ENCODE measurements at regions not wholly inside any gene's neighbourhood (a gene's known extent, or its start where the extent isn't known, plus 50 kb on each side); places are given as distances from the start of the nearest gene placed in this dataset.

DNA sequence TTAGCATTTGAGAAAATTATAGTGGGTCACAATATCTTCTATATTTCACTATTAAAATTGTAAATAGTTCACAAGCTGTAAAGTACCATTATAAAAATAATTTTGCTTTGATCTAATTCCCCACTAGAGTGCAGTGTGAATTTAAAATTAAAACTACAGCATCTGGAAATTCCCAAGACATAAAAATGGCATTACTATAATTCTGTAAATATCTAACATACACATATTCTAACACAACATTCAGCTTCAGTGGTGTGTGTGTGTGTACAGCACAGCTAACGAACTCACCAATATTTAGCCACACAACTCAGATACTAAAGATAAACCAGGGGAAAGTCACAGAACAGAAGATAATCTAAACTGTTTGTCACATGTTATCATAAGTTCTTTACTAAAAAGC lies 424.9 kb upstream of the ZNF385D start:
- no peak overlapping the region for H3K27ac ChIP-seq (ENCODE audit: low read length)
- no CpG with 5 or more reads among the region's 1 CpG for WGBS (ENCODE audit: insufficient coverage, insufficient read length)
- no peak overlapping the region for H3K4me3 ChIP-seq (ENCODE audit: low read length)
- H3K9me3 ChIP-seq (ENCODE audit: control insufficient read depth, insufficient read depth, low read length), result no peaks in the 10 kb centered on the region
- H3K36me3 ChIP-seq (ENCODE audit: control insufficient read depth, insufficient read depth, low read length), result no peaks in the 10 kb centered on the region
- no peak for DNase-seq (ENCODE audit: low read depth, low spot score)
- no peaks in the 10 kb centered on the region for H3K4me1 ChIP-seq (ENCODE audit: control insufficient read depth, insufficient read depth, low read length)
- H3K27me3 ChIP-seq (ENCODE audit: control insufficient read depth, insufficient read depth, low read length), result no peaks in the 10 kb centered on the region

DNA sequence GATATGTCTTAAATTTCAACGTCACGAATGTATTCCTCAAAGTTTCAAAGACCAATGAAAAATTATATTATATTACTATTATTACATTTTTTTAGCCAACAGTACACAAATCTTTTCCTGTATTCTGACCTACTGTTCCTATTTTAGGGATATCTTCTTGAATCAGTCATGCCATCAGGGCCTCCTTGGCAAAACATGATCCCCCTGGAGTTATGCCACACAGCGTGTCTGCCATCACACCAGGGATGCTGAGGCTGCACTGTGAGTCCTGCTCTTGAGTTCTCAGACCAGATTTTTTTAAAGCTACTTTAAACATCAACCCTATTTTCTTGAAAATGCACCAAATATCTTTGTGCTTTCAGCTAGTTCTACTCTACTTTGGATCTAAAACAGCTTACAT lies 425.9 kb upstream of the ZNF385D start:
- no CpG with 5 or more reads among the region's 3 CpGs for WGBS (ENCODE audit: insufficient coverage, insufficient read length)
- H3K4me3 ChIP-seq (ENCODE audit: low read length), result no peak overlapping the region
- H3K36me3 ChIP-seq (ENCODE audit: control insufficient read depth, insufficient read depth, low read length), result no peaks in the 10 kb centered on the region
- H3K9me3 ChIP-seq (ENCODE audit: control insufficient read depth, insufficient read depth, low read length), result no peaks in the 10 kb centered on the region
- no peaks in the 10 kb centered on the region for H3K4me1 ChIP-seq (ENCODE audit: control insufficient read depth, insufficient read depth, low read length)
- DNase-seq (ENCODE audit: low read depth, low spot score), result no peak
- no peaks in the 10 kb centered on the region for H3K27me3 ChIP-seq (ENCODE audit: control insufficient read depth, insufficient read depth, low read length)
- H3K27ac ChIP-seq (ENCODE audit: low read length), result no peak overlapping the region

DNA sequence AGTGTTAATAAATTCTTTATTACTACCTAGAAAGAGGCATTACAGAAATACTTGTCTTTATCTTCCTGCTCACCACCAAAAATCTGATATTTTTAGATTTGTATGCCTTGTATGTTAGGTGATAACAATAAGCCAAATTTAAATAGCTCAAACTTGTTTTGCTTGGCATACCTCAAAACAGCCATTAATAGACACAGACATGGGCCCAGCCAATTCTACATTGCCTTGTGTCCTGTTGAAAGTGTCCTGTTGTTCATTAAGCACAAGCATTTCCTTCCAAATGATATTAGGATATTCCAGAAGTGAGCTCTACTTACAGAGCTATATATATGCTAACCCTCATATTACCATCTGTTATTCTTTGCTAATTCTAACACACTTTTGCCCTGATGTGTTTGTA lies 438.6 kb upstream of the ZNF385D start:
- no peak overlapping the region for H3K27ac ChIP-seq (ENCODE audit: low read length)
- no peaks in the 10 kb centered on the region for H3K36me3 ChIP-seq (ENCODE audit: control insufficient read depth, insufficient read depth, low read length)
- no peaks in the 10 kb centered on the region for H3K27me3 ChIP-seq (ENCODE audit: control insufficient read depth, insufficient read depth, low read length)
- no peak for DNase-seq (ENCODE audit: low read depth, low spot score)
- H3K4me3 ChIP-seq (ENCODE audit: low read length), result no peak overlapping the region
- H3K4me1 ChIP-seq (ENCODE audit: control insufficient read depth, insufficient read depth, low read length), result no peaks in the 10 kb centered on the region
- H3K9me3 ChIP-seq (ENCODE audit: control insufficient read depth, insufficient read depth, low read length), result no peaks in the 10 kb centered on the region

DNA sequence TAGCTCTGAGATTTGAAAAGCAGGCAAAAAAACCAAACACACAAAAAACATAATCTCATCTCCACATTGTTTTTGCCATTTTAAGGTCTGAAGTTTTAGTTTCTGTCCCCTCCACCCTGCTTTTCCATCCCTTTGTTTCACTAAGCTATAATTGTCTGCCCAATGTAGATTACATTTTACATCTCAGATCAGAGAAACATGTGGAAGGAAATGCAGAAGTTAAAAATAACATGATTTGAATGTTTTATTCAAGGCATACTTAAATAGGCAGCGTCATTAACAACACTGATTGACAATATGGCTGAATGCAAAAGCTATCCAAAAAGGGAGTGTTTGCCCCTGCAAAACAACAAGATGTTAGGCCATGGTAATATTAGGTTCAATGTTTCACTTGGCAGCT lies 448.1 kb upstream of the ZNF385D start:
- Histone ChIP-seq H3K4me3 (ENCODE audit: low read length) (no peak overlapping the region), H3K27ac (ENCODE audit: low read length) (no peak overlapping the region), H3K36me3 (ENCODE audit: control insufficient read depth, insufficient read depth, low read length) (no peaks in the 10 kb centered on the region), H3K27me3 (ENCODE audit: control insufficient read depth, insufficient read depth, low read length) (no peaks in the 10 kb centered on the region), H3K4me1 (ENCODE audit: control insufficient read depth, insufficient read depth, low read length) (no peaks in the 10 kb centered on the region), H3K9me3 (ENCODE audit: control insufficient read depth, insufficient read depth, low read length) (no peaks in the 10 kb centered on the region)
- WGBS (ENCODE audit: insufficient coverage, insufficient read length), result no CpG with 5 or more reads among the region's 1 CpG
- DNase-seq (ENCODE audit: low read depth, low spot score), result no peak

DNA sequence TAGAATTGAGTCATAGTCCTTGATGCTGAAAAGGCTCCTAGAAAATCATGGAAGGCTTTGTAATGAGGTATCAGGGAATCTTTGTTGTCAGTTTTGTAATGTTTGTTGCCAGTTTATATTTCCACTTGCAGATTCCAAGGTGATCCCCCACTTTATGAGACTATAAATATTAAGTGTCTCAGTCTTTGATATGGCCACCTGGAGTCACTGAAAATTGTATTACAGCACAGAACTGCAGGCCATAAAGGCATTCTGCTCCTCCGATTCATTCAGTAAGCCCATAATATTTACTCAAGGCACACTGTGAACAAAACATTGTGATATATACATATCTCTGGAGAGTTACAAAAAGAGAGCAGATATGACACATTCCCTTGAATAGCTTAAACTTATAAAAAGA lies 457.8 kb upstream of the ZNF385D start:
- DNase-seq (ENCODE audit: low read depth, low spot score), result no peak
- H3K4me1 ChIP-seq (ENCODE audit: control insufficient read depth, insufficient read depth, low read length), result no peaks in the 10 kb centered on the region
- H3K4me3 ChIP-seq (ENCODE audit: low read length), result no peak overlapping the region
- H3K27ac ChIP-seq (ENCODE audit: low read length), result no peak overlapping the region
- no peaks in the 10 kb centered on the region for H3K9me3 ChIP-seq (ENCODE audit: control insufficient read depth, insufficient read depth, low read length)
- no peaks in the 10 kb centered on the region for H3K27me3 ChIP-seq (ENCODE audit: control insufficient read depth, insufficient read depth, low read length)
- no peaks in the 10 kb centered on the region for H3K36me3 ChIP-seq (ENCODE audit: control insufficient read depth, insufficient read depth, low read length)
- WGBS (ENCODE audit: insufficient coverage, insufficient read length), result no CpG with 5 or more reads among the region's 1 CpG

DNA sequence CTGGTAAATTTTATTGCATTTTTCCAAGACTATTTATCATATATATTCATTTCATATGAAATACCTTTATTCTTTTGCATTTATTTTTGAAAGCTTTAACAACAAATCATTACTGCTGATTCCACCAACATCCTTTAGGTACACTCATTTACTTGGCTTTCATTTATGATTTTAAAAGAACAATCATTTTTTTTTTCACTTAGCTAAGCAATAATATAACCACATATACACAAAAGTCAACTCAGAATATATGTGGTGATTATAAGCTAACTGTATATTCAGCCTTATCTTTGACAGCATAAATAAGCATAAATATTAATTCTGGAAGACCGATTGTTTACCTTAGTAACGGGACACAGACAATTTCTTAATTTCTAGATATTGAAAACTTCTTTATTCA lies 458.6 kb upstream of the ZNF385D start:
- Histone ChIP-seq H3K27ac (ENCODE audit: low read length) (no peak overlapping the region), H3K4me3 (ENCODE audit: low read length) (no peak overlapping the region), H3K27me3 (ENCODE audit: control insufficient read depth, insufficient read depth, low read length) (no peaks in the 10 kb centered on the region), H3K4me1 (ENCODE audit: control insufficient read depth, insufficient read depth, low read length) (no peaks in the 10 kb centered on the region), H3K9me3 (ENCODE audit: control insufficient read depth, insufficient read depth, low read length) (no peaks in the 10 kb centered on the region), H3K36me3 (ENCODE audit: control insufficient read depth, insufficient read depth, low read length) (no peaks in the 10 kb centered on the region)
- DNase-seq (ENCODE audit: low read depth, low spot score), result no peak
- no CpG with 5 or more reads among the region's 2 CpGs for WGBS (ENCODE audit: insufficient coverage, insufficient read length)

DNA sequence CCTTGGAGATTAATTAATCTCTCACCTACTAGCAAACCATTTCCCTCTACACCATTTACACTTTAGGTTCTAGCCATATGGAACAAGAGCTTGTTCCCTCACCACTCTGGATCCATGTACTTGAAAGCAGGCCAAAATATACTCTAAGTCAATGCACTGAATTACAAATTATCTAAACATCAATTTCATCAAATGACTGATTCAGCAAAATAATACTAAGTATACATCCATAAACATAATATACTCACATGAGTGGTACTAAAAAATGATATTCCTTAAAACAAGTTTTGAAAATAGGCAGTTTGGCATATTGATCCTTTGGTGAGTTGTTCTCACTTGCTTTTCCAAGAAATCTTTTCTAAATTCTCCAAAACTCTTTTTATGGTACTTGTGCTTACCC lies 459.7 kb upstream of the ZNF385D start:
- Histone ChIP-seq H3K9me3 (ENCODE audit: control insufficient read depth, insufficient read depth, low read length) (no peaks in the 10 kb centered on the region), H3K36me3 (ENCODE audit: control insufficient read depth, insufficient read depth, low read length) (no peaks in the 10 kb centered on the region), H3K4me3 (ENCODE audit: low read length) (no peak overlapping the region), H3K27me3 (ENCODE audit: control insufficient read depth, insufficient read depth, low read length) (no peaks in the 10 kb centered on the region), H3K4me1 (ENCODE audit: control insufficient read depth, insufficient read depth, low read length) (no peaks in the 10 kb centered on the region), H3K27ac (ENCODE audit: low read length) (no peak overlapping the region)
- no peak for DNase-seq (ENCODE audit: low read depth, low spot score)

DNA sequence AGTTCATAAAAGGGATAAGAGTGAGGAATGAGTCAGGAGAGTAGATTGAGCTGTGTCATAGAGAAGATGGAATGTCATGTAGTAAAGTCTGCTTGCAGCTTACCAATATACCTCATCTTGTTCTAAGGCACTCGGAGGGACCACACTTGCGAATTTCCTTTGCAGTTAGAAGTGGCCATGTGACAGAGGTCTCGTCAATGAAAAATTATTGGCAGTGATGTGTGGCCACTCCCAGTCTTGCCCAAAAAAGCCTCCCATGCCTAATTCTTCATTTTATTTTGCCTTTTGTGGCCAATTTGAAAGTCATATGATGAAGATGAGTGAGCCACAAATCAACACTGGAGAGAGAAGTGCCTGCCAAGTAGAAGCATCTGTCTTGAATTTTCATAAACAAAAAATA lies 465.6 kb upstream of the ZNF385D start:
- no peak overlapping the region for H3K27ac ChIP-seq (ENCODE audit: low read length)
- no peaks in the 10 kb centered on the region for H3K36me3 ChIP-seq (ENCODE audit: control insufficient read depth, insufficient read depth, low read length)
- no peak for DNase-seq (ENCODE audit: low read depth, low spot score)
- no peak overlapping the region for H3K4me3 ChIP-seq (ENCODE audit: low read length)
- H3K9me3 ChIP-seq (ENCODE audit: control insufficient read depth, insufficient read depth, low read length), result no peaks in the 10 kb centered on the region
- H3K4me1 ChIP-seq (ENCODE audit: control insufficient read depth, insufficient read depth, low read length), result no peaks in the 10 kb centered on the region
- no CpG with 5 or more reads among the region's 3 CpGs for WGBS (ENCODE audit: insufficient coverage, insufficient read length)
- no peaks in the 10 kb centered on the region for H3K27me3 ChIP-seq (ENCODE audit: control insufficient read depth, insufficient read depth, low read length)

DNA sequence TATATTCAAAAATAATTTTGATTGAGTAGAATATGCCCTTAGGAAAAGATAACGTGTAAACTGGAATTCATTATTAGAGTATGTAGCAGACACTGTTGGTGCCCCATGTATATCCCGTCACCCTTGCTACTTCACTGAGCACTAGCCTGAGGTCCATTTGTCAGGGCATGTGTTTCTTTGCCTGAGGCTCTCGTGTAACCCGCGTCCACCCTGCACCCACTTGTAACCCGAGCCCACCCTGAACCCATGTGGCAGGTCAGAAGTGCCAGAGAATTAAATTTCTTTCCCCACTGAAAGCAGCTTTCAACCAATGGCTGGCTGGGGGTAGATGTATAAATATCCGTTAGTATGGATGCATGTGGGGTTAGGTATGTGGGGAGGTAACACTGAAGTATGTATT lies 474.2 kb upstream of the ZNF385D start:
- Histone ChIP-seq H3K36me3 (ENCODE audit: control insufficient read depth, insufficient read depth, low read length) (no peaks in the 10 kb centered on the region), H3K27me3 (ENCODE audit: control insufficient read depth, insufficient read depth, low read length) (no peaks in the 10 kb centered on the region), H3K27ac (ENCODE audit: low read length) (no peak overlapping the region), H3K4me3 (ENCODE audit: low read length) (no peak overlapping the region), H3K9me3 (ENCODE audit: control insufficient read depth, insufficient read depth, low read length) (no peaks in the 10 kb centered on the region), H3K4me1 (ENCODE audit: control insufficient read depth, insufficient read depth, low read length) (no peaks in the 10 kb centered on the region)
- WGBS (ENCODE audit: insufficient coverage, insufficient read length), result no CpG with 5 or more reads among the region's 7 CpGs
- no peak for DNase-seq (ENCODE audit: low read depth, low spot score)

DNA sequence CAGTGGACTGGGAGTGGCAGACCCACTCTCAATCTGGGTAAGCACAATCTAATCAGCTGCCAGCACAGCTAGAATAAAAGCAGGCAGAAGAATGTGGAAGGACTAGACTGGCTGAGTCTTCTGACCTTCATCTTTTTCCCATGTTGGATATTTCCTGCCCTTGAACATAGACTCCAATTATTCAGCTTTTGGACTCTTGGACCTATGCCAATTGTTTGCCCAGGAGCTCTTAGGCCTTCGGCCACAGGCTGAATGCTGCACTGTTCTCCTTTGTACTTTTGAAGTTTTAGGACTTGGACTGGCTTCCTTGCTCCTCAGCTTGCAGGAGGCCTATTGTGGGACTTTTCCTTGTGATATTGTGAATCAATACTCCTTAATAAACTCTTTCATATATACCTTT lies 477.7 kb upstream of the ZNF385D start:
- Histone ChIP-seq H3K27ac (ENCODE audit: low read length) (no peak overlapping the region), H3K27me3 (ENCODE audit: control insufficient read depth, insufficient read depth, low read length) (no peaks in the 10 kb centered on the region), H3K9me3 (ENCODE audit: control insufficient read depth, insufficient read depth, low read length) (no peaks in the 10 kb centered on the region), H3K36me3 (ENCODE audit: control insufficient read depth, insufficient read depth, low read length) (no peaks in the 10 kb centered on the region), H3K4me3 (ENCODE audit: low read length) (no peak overlapping the region), H3K4me1 (ENCODE audit: control insufficient read depth, insufficient read depth, low read length) (no peaks in the 10 kb centered on the region)
- WGBS (ENCODE audit: insufficient coverage, insufficient read length), result no CpG with 5 or more reads among the region's 1 CpG
- DNase-seq (ENCODE audit: low read depth, low spot score), result no peak

DNA sequence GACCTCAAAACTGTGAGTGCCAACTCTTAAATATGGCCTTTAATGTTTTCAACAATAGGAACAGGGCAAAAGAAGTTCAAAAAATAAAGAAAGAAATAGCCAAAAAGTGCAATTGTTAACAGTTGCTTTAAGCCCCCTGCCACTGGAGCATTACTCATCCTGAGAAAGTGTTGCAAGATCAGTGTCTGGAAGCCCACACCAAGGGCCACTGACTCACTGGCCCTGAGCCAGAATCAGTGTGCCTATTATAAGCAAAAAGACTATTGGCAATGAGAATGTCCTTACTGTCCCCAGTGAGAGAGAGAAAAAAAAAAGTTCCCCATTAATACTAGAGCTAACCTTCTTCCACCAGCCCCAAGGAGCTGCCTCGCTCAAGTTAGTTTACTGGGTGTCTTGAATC lies 480.1 kb upstream of the ZNF385D start:
- Histone ChIP-seq H3K4me3 (ENCODE audit: low read length) (no peak overlapping the region), H3K27me3 (ENCODE audit: control insufficient read depth, insufficient read depth, low read length) (no peaks in the 10 kb centered on the region), H3K27ac (ENCODE audit: low read length) (no peak overlapping the region), H3K36me3 (ENCODE audit: control insufficient read depth, insufficient read depth, low read length) (no peaks in the 10 kb centered on the region), H3K9me3 (ENCODE audit: control insufficient read depth, insufficient read depth, low read length) (no peaks in the 10 kb centered on the region), H3K4me1 (ENCODE audit: control insufficient read depth, insufficient read depth, low read length) (no peaks in the 10 kb centered on the region)
- no peak for DNase-seq (ENCODE audit: low read depth, low spot score)
- WGBS (ENCODE audit: insufficient coverage, insufficient read length), result no CpG with 5 or more reads among the region's 1 CpG
